ENCODE measurements at regions not wholly inside any gene's neighbourhood (a gene's known extent, or its start where the extent isn't known, plus 50 kb on each side); places are given as distances from the start of the nearest gene placed in this dataset.

DNA sequence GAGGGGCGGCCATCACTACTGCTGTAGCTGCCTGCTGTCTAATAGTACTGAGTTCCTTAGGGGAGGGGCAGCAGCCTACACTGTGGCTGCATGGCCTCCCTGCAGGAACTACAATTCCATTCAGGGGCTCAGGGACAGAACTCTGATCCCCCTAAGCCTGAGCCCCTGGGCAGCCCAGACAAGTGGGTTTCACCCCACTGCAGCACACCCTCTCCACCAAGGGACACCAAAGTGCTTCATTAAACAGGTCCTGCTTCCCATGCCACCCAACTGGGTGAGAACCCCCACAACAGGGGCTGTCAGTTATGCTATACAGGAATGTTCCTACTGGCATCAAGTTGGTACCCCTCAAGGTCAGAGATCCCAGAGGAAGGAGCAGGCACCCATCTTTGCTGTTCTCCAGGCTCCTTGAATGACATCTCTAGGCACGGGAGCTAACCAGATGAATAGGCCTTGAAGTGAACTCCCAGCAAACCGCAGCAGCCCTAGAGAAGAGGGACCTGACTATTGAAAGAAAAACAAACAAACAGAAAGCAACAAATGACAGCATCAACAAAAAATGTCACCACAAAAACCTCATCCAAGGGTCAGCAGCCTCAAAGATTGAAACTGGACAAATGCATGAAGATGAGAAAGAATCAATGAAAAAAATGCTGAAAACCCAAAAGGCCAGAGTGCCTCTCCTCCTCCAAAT lies 437.4 kb downstream of the NUF2 start:
- TF ChIP-seq, protein P1, sequence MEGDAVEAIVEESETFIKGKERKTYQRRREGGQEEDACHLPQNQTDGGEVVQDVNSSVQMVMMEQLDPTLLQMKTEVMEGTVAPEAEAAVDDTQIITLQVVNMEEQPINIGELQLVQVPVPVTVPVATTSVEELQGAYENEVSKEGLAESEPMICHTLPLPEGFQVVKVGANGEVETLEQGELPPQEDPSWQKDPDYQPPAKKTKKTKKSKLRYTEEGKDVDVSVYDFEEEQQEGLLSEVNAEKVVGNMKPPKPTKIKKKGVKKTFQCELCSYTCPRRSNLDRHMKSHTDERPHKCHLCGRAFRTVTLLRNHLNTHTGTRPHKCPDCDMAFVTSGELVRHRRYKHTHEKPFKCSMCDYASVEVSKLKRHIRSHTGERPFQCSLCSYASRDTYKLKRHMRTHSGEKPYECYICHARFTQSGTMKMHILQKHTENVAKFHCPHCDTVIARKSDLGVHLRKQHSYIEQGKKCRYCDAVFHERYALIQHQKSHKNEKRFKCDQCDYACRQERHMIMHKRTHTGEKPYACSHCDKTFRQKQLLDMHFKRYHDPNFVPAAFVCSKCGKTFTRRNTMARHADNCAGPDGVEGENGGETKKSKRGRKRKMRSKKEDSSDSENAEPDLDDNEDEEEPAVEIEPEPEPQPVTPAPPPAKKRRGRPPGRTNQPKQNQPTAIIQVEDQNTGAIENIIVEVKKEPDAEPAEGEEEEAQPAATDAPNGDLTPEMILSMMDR (IDR thresholded peaks at IDR 0.05): no peak
- no peak for TF ChIP-seq POLR2A (IDR thresholded peaks at IDR 0.05)
- TF ChIP-seq POLR2AphosphoS5 (IDR thresholded peaks at IDR 0.05): no peak
- TF ChIP-seq EP300 (IDR thresholded peaks at IDR 0.05): no peak

Data from upper lobe of left lung (tissue), 4 donors.